22Rv1 (cell line): ENCODE measurements at regions not wholly inside any gene's neighbourhood (a gene's known extent, or its start where the extent isn't known, plus 50 kb on each side); places are given as distances from the start of the nearest gene placed in this dataset.

Experiments used
- H3K27ac ChIP-seq: fragments of 450-650 bp; 2 replicates; pipeline ENCODE4 v1.5.1; 2017
- ZFX ChIP-seq: fragments of 450-650 bp; IDR thresholded peaks from 2 replicates; pipeline ENCODE4 v1.6.1; 2017; ENCODE audit warnings: antibody characterized with exemption, borderline replicate concordance
- TF ChIP-seq, protein P1 (sequence below): fragments of 450-650 bp; IDR thresholded peaks from 2 replicates; pipeline ENCODE4 v1.5.1; 2017; ENCODE audit warnings: mild to moderate bottlenecking

GRCh38 chr5:40402007-40402364, 277.7 kb upstream of the PTGER4 start:
- H3K27ac ChIP-seq, result no peak overlapping the region
- TF ChIP-seq, protein P1, sequence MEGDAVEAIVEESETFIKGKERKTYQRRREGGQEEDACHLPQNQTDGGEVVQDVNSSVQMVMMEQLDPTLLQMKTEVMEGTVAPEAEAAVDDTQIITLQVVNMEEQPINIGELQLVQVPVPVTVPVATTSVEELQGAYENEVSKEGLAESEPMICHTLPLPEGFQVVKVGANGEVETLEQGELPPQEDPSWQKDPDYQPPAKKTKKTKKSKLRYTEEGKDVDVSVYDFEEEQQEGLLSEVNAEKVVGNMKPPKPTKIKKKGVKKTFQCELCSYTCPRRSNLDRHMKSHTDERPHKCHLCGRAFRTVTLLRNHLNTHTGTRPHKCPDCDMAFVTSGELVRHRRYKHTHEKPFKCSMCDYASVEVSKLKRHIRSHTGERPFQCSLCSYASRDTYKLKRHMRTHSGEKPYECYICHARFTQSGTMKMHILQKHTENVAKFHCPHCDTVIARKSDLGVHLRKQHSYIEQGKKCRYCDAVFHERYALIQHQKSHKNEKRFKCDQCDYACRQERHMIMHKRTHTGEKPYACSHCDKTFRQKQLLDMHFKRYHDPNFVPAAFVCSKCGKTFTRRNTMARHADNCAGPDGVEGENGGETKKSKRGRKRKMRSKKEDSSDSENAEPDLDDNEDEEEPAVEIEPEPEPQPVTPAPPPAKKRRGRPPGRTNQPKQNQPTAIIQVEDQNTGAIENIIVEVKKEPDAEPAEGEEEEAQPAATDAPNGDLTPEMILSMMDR, result no peak
- TF ChIP-seq ZFX, result no peak

GRCh38 chr5:40401284-40402006, 278.3 kb upstream of the PTGER4 start:
- no peak overlapping the region for H3K27ac ChIP-seq
- TF ChIP-seq, protein P1, result no peak
- no peak for TF ChIP-seq ZFX

DNA sequence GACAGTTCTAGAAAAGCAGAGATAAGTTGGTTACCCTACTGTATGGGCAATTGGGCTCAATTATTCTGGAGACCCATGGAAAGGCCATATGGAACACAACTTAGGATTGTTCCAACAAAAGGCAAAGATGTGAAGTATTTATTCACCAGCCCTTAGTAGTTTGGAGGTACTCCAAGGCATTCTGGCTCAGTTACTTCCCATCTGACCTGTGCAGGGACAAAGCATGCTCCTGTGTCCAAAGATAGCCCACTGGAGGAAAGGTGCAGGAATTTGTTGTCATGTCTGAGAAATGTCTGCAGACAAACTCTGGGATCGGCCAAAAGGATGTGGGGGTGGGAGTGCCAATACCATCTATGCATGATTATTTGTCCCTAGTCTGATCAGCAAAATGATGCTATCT, 279.5 kb upstream of the PTGER4 start:
- TF ChIP-seq, protein P1, result no peak
- no peak for TF ChIP-seq ZFX
- no peak overlapping the region for H3K27ac ChIP-seq

DNA sequence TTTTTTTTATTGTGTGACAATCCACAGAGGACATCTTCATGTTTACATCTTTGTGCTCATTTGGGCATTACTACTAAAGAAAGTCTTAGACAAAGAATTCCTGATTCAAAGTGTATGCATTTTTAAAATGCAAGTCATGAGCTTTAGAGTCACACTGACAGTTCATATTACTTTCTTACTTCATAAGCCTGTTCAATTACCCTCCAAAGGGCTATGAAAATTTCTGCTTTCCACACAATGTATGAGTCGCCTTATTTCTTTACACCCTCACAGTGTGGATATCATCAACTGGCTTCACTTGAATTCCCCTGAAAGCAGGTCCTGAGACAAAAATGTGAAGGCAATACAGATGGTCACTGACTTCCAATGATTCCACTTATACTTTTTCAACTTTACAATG, 280.4 kb upstream of the PTGER4 start:
- no peak overlapping the region for H3K27ac ChIP-seq
- TF ChIP-seq, protein P1, result no peak
- no peak for TF ChIP-seq ZFX

- H3K27ac ChIP-seq, result no peak overlapping the region
- TF ChIP-seq, protein P1, result no peak
- no peak for TF ChIP-seq ZFX
Observed at GRCh38 chr5:40397976-40398375, 281.7 kb upstream of the PTGER4 start.

DNA sequence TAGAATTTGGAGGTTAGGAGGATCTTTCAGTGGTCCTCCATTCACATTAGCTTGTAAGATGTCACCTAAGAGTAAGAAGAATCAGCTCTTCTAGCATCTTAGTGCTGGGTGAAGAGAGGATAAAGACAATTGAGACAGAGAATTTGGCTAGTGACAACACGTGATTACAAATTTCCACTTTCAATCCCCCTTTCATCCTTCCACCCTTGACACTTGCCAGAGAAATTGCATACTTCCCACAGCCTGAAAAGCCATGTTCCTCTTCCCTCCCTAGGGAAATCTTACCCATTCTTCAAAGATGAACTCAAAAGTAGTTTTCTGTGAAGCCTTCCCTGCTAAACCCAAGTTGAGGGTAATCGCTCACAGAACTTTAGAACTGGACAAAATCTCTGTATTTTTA, 282.6 kb upstream of the PTGER4 start:
- TF ChIP-seq, protein P1, result no peak
- TF ChIP-seq ZFX, result no peak
- no peak overlapping the region for H3K27ac ChIP-seq

DNA sequence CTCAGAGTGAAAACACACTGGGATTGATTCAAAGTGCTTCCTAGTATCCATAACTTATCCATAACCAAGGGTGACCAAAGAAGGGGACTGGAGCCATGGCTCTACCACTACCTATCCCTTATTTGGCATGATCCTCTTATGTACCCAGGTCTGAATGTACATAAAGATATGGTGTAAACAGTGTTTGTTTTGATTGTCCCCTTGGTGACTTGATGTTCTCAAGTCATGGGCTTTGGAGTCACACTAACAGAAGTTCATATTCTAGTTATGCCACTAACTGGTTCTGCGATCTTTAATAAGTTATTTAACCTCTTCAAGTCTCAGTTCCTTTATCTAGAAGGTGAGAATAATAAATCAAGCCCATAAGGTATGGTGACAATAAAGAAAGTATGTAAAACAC, 283.4 kb upstream of the PTGER4 start:
- H3K27ac ChIP-seq, result no peak overlapping the region
- TF ChIP-seq, protein P1, result no peak
- no peak for TF ChIP-seq ZFX
